Activated T-helper 17 cell treated with anti-CD3 and anti-CD28 coated beads, Interleukin-2, amount 50 U/mL, for 72 hours (primary cell): ENCODE measurements at regions not wholly inside any gene's neighbourhood (a gene's known extent, or its start where the extent isn't known, plus 50 kb on each side); places are given as distances from the start of the nearest gene placed in this dataset.

Experiments
- ATAC-seq: fragments of 150-1000 bp; cut with Tn5 transposase; replicated peaks from 2 replicates; pipeline ENCODE4 v1.10.0; 2021; ENCODE audit warnings: mild to moderate bottlenecking, moderate library complexity
- H3K27ac Mint-ChIP-seq: one replicate; pipeline ENCODE4 v1.8.0; 2022; ENCODE audit warnings: mixed read lengths
- H3K27me3 Mint-ChIP-seq: one replicate; pipeline ENCODE4 v1.8.0; 2022; ENCODE audit warnings: mixed read lengths
- H3K36me3 Mint-ChIP-seq: one replicate; pipeline ENCODE4 v1.8.0; 2022; ENCODE audit warnings: low read depth, mild to moderate bottlenecking, mixed read lengths
- H3K4me1 Mint-ChIP-seq: one replicate; pipeline ENCODE4 v1.8.0; 2022; ENCODE audit warnings: mixed read lengths
- H3K4me3 Mint-ChIP-seq: one replicate; pipeline ENCODE4 v1.8.0; 2022; ENCODE audit warnings: mild to moderate bottlenecking, mixed read lengths
- H3K9me3 Mint-ChIP-seq: one replicate; pipeline ENCODE4 v1.8.0; 2022; ENCODE audit warnings: mixed read lengths

DNA sequence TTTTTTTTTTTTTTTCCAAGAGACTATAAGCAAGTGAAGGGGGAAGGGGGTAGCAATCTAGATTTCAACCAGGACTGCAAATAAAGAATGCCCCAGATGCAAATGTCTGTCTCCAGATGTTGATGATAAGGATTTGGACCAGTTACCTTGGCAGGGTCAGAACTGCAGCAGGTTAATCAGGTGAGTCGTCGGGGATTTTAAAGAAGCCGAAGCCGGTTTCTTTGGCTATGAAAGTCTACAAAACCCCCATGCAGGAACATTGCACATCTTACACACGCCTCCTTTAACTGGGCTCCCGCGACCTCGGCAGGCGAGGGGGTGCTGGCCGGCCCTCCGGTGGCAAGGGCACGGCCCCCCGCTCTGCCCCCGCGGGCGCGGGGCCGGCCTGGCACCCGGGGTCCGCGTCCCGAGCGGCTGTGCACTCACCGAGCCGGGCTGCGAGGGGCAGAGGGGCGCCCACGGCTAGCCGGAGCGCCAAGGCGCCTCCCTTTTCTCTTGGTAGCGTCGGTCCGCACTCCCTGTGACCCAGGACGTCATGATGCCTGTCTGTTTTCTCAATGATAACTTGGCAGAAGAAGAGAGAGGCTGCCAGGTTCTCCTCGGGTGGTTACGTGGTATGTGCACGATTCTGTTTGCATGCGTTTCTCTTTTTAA lies 366.3 kb upstream of the ESRRG start:
- Mint-ChIP-seq H3K9me3 (peaks cover 9% of the 10 kb centered on the region), H3K27ac (no peak overlapping the region), H3K27me3 (peaks cover 27% of the 10 kb centered on the region), H3K36me3 (no peaks in the 10 kb centered on the region), H3K4me1 (no peaks in the 10 kb centered on the region), H3K4me3 (no peak overlapping the region)
- ATAC-seq = no peak

DNA sequence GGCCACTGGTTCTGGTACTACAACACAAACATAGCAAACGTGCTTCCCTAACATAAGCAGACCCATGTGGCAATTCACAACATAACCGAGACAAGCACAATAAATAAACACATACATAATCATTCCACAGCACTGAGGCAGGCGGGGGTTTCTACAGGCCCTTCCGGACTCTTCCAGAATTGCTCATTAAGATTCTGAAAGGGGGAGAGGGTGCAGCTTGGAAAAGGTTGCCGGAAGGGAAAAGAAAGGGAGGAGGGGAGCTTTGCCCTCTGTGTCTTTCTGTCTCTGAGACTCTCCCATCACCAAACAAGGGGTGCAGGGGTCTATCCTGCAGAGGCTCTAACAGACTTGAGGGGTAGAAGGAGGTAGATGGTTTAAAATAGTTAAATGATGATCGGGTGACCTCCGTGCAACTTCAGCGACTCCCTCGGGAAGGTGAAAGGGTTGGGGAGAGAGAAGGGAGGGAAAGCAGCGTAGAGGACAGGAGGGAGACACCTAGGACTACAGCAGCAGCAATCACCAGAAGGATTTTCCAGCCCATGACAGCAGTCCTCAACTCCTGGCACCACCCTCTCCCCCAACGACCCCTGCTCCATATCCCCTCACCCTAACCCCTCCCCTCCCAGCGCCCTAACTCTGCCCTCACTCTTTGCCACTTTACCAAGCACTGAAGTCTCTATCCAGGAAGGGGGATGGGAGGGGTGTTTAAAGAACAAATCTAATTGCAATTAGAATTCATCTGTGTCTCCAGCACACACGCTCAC lies 365.5 kb upstream of the ESRRG start:
- Mint-ChIP-seq H3K27ac (no peak overlapping the region), H3K9me3 (peaks cover 9% of the 10 kb centered on the region), H3K4me1 (no peaks in the 10 kb centered on the region), H3K27me3 (peaks cover 27% of the 10 kb centered on the region), H3K4me3 (no peak overlapping the region), H3K36me3 (no peaks in the 10 kb centered on the region)
- no peak for ATAC-seq

- no peak for ATAC-seq
These were observed 364.8 kb upstream of the ESRRG start for GRCh38 chr1:217088011-217088410.

DNA sequence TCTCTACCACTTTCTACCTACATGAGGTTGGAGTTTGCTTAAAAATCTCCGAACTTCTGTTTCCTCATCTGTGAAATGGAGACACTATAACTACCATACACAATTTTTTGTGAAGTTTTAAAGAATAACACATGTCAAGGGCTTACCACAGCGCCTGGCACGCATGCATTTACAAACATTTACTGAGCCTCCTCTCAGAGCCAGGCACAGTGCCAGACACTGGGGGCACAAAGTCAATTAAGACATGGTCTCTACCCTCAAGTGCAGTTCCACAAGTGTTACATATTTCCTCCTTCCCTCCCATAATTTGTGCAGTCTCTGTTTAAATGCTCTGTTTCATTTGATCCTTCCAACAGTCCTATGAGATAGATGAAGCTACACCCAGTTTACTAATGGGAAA lies 356.4 kb upstream of the ESRRG start:
- H3K27ac Mint-ChIP-seq = no peak overlapping the region
- H3K36me3 Mint-ChIP-seq = no peaks in the 10 kb centered on the region
- H3K9me3 Mint-ChIP-seq = no peaks in the 10 kb centered on the region
- no peak overlapping the region for H3K4me3 Mint-ChIP-seq
- ATAC-seq = no peak
- no peaks in the 10 kb centered on the region for H3K27me3 Mint-ChIP-seq
- no peaks in the 10 kb centered on the region for H3K4me1 Mint-ChIP-seq

More at GRCh38 chr1:217088011-217088410, 364.8 kb upstream of the ESRRG start:
- Mint-ChIP-seq H3K4me3 (no peak overlapping the region), H3K9me3 (peaks cover 9% of the 10 kb centered on the region), H3K36me3 (no peaks in the 10 kb centered on the region), H3K4me1 (no peaks in the 10 kb centered on the region), H3K27me3 (peaks cover 27% of the 10 kb centered on the region), H3K27ac (no peak overlapping the region)

DNA sequence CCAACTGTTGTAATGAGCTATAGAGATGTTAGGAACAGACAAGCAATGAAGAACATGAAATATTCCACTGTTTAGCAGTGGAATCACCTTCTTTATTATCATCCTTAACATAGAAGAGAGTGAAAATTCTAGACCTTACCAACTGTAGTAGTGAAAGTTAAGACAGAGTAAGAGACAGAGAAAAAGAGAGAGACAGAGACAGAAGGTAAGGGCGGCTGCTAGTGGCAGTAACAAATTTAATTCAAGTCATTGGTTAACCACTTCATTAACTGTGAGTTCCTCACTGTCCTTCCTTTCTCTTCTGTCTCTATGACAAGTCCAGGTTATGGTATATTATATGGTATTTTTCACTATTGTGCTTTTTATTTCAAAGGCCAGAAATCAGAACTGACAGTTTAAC lies 355.7 kb upstream of the ESRRG start:
- Mint-ChIP-seq H3K27ac (no peak overlapping the region), H3K4me1 (no peaks in the 10 kb centered on the region)

GRCh38 chr1:217078078-217078690 lies 355.0 kb upstream of the ESRRG start:
- Mint-ChIP-seq H3K4me1 (no peaks in the 10 kb centered on the region), H3K27ac (no peak overlapping the region)

More for the DNA sequence above, 355.7 kb upstream of the ESRRG start:
- H3K4me3 Mint-ChIP-seq = no peak overlapping the region
- H3K9me3 Mint-ChIP-seq = no peaks in the 10 kb centered on the region
- no peaks in the 10 kb centered on the region for H3K27me3 Mint-ChIP-seq
- no peak for ATAC-seq
- no peaks in the 10 kb centered on the region for H3K36me3 Mint-ChIP-seq

DNA sequence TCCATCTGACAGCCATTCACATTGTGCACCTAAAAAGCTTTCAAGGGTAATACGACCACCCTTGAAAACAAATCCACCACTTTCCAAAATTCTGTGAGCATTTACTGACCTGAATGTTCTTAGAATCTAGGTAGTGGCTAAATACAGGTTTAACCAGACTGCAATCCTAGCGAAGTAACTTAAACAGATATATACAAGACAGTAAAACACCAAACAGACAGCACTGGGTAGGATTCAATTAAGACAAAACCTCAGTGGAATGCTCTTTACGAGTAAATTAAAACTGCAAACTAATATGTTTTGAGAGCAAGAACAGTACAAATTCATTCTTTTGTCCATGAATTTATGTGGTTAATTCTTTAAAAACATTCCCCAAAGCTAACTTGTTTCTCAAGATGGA lies 354.2 kb upstream of the ESRRG start:
- H3K9me3 Mint-ChIP-seq = no peaks in the 10 kb centered on the region
- no peaks in the 10 kb centered on the region for H3K27me3 Mint-ChIP-seq
- H3K4me1 Mint-ChIP-seq = no peaks in the 10 kb centered on the region
- no peak overlapping the region for H3K27ac Mint-ChIP-seq
- no peak for ATAC-seq
- H3K36me3 Mint-ChIP-seq = no peaks in the 10 kb centered on the region
- H3K4me3 Mint-ChIP-seq = no peak overlapping the region

More at GRCh38 chr1:217078078-217078690, 355.0 kb upstream of the ESRRG start:
- no peaks in the 10 kb centered on the region for H3K9me3 Mint-ChIP-seq
- ATAC-seq = no peak
- H3K36me3 Mint-ChIP-seq = no peaks in the 10 kb centered on the region
- no peaks in the 10 kb centered on the region for H3K27me3 Mint-ChIP-seq
- no peak overlapping the region for H3K4me3 Mint-ChIP-seq

GRCh38 chr1:217076902-217077301 lies 353.7 kb upstream of the ESRRG start:
- Mint-ChIP-seq H3K36me3 (no peaks in the 10 kb centered on the region), H3K27ac (no peak overlapping the region), H3K4me3 (no peak overlapping the region), H3K27me3 (no peaks in the 10 kb centered on the region), H3K4me1 (no peaks in the 10 kb centered on the region), H3K9me3 (no peaks in the 10 kb centered on the region)
- no peak for ATAC-seq

- no peaks in the 10 kb centered on the region for H3K27me3 Mint-ChIP-seq
- no peaks in the 10 kb centered on the region for H3K36me3 Mint-ChIP-seq
- no peaks in the 10 kb centered on the region for H3K4me1 Mint-ChIP-seq
- H3K4me3 Mint-ChIP-seq = no peak overlapping the region
- no peak for ATAC-seq
- H3K27ac Mint-ChIP-seq = no peak overlapping the region
- H3K9me3 Mint-ChIP-seq = no peaks in the 10 kb centered on the region
These were observed 349.7 kb upstream of the ESRRG start for GRCh38 chr1:217072926-217073325.

GRCh38 chr1:217067642-217068041 lies 344.4 kb upstream of the ESRRG start:
- Mint-ChIP-seq H3K36me3 (no peaks in the 10 kb centered on the region), H3K4me1 (no peaks in the 10 kb centered on the region), H3K27ac (no peak overlapping the region), H3K4me3 (no peak overlapping the region), H3K27me3 (no peaks in the 10 kb centered on the region), H3K9me3 (no peaks in the 10 kb centered on the region)
- no peak for ATAC-seq

DNA sequence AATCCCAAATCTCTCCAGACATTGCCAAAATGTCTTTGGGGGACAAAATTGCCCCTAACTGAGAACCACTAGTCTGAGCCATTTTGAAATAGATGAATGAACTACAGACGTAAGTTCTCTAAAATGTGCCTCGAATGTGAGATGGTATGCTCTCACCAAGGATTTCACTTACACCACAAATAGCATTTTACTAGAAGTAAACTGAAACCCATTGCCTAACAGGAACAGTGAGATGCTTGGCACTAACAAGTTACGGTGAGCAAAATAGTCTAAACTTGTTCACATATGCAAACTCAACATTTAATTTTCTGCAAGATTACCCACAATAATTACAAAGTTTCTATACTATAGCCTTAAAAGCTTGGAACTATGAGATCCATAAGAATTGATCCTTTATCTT lies 343.6 kb upstream of the ESRRG start:
- H3K9me3 Mint-ChIP-seq = no peaks in the 10 kb centered on the region
- H3K4me3 Mint-ChIP-seq = no peak overlapping the region
- H3K36me3 Mint-ChIP-seq = no peaks in the 10 kb centered on the region
- H3K4me1 Mint-ChIP-seq = no peaks in the 10 kb centered on the region
- no peak overlapping the region for H3K27ac Mint-ChIP-seq
- H3K27me3 Mint-ChIP-seq = no peaks in the 10 kb centered on the region
- no peak for ATAC-seq

GRCh38 chr1:217063172-217063908 lies 340.1 kb upstream of the ESRRG start:
- H3K36me3 Mint-ChIP-seq = no peaks in the 10 kb centered on the region
- no peak overlapping the region for H3K4me3 Mint-ChIP-seq
- ATAC-seq = no peak
- H3K27me3 Mint-ChIP-seq = no peaks in the 10 kb centered on the region
- H3K4me1 Mint-ChIP-seq = no peaks in the 10 kb centered on the region
- no peaks in the 10 kb centered on the region for H3K9me3 Mint-ChIP-seq
- H3K27ac Mint-ChIP-seq = no peak overlapping the region

- no peak overlapping the region for H3K27ac Mint-ChIP-seq
- no peaks in the 10 kb centered on the region for H3K36me3 Mint-ChIP-seq
- ATAC-seq = no peak
- no peaks in the 10 kb centered on the region for H3K27me3 Mint-ChIP-seq
- no peak overlapping the region for H3K4me3 Mint-ChIP-seq
- H3K9me3 Mint-ChIP-seq = no peaks in the 10 kb centered on the region
- no peaks in the 10 kb centered on the region for H3K4me1 Mint-ChIP-seq
These were observed 339.4 kb upstream of the ESRRG start for GRCh38 chr1:217062586-217062985.

- Mint-ChIP-seq H3K4me1 (no peaks in the 10 kb centered on the region), H3K36me3 (no peaks in the 10 kb centered on the region), H3K27ac (no peak overlapping the region), H3K4me3 (no peak overlapping the region), H3K9me3 (no peaks in the 10 kb centered on the region), H3K27me3 (no peaks in the 10 kb centered on the region)
- ATAC-seq = no peak
These were observed 336.2 kb upstream of the ESRRG start for GRCh38 chr1:217059401-217059800.
